Neuronal stem cell (in vitro differentiated cells): ENCODE measurements at regions not wholly inside any gene's neighbourhood (a gene's known extent, or its start where the extent isn't known, plus 50 kb on each side); places are given as distances from the start of the nearest gene placed in this dataset.
A peak's percentile ranks its signal among the peaks of the same experiment; 100 is the strongest.

ENCODE experiments used
- DNase-seq: peaks from one replicate; pipeline ENCODE4 v3.0.0-alpha.2; 2013; ENCODE audit warnings: low spot score
- H2AFZ ChIP-seq: one replicate; pipeline ENCODE4 v1.6.1; 2013; ENCODE audit warnings: mild to moderate bottlenecking, low read length, inconsistent platforms
- H2AK5ac ChIP-seq: 2 replicates; pipeline ENCODE4 v1.6.1; 2013; ENCODE audit warnings: low read depth, mild to moderate bottlenecking, inconsistent platforms, low read length, moderate library complexity, mixed read lengths
- H2BK120ac ChIP-seq: 2 replicates; pipeline ENCODE4 v1.6.1; 2013; ENCODE audit warnings: low read depth, mild to moderate bottlenecking, inconsistent platforms, low read length, moderate library complexity, mixed read lengths
- H2BK12ac ChIP-seq: one replicate; pipeline ENCODE4 v1.6.1; 2013; ENCODE audit warnings: low read length, inconsistent platforms
- H2BK15ac ChIP-seq: 2 replicates; pipeline ENCODE4 v1.6.1; 2013; ENCODE audit warnings: mild to moderate bottlenecking, low read length, inconsistent platforms, mixed read lengths
- H2BK5ac ChIP-seq: one replicate; pipeline ENCODE4 v1.6.1; 2013; ENCODE audit warnings: inconsistent platforms, mild to moderate bottlenecking, low read length, moderate library complexity
- H3K14ac ChIP-seq: one replicate; pipeline ENCODE4 v1.6.1; 2013; ENCODE audit warnings: low read length, inconsistent platforms
- H3K18ac ChIP-seq: 2 replicates; pipeline ENCODE4 v1.6.1; 2013; ENCODE audit warnings: low read length, inconsistent platforms
- H3K23ac ChIP-seq: 2 replicates; pipeline ENCODE4 v1.6.1; 2013; ENCODE audit warnings: low read depth, mild to moderate bottlenecking, mixed read lengths, low read length, inconsistent platforms; ENCODE audit not compliant: poor library complexity
- H3K27ac ChIP-seq: replicated peaks from 3 replicates; pipeline ENCODE4 v1.5.1; 2013; ENCODE audit warnings: low read length, inconsistent platforms
- H3K27me3 ChIP-seq, 3 experiments: 2 replicates each; pipeline ENCODE4 v1.6.1; 2013; ENCODE audit warnings: low read length in 3 of 3, mild to moderate bottlenecking in 2 of 3, inconsistent platforms in 1 of 3, low read depth in 1 of 3, mixed read lengths in 1 of 3, moderate library complexity in 1 of 3; ENCODE audit not compliant: control insufficient read depth in 3 of 3, insufficient read depth in 3 of 3
- H3K36me3 ChIP-seq, 2 donors: replicated peaks in 1 of 2; 2 replicates each; pipeline ENCODE4 v1.6.1; 2013; ENCODE audit warnings: low read length in 2 of 2; ENCODE audit not compliant: control insufficient read depth in 2 of 2, insufficient read depth in 2 of 2
- H3K4ac ChIP-seq: 2 replicates; pipeline ENCODE4 v1.6.1; 2013; ENCODE audit warnings: inconsistent platforms, mild to moderate bottlenecking, low read length, moderate library complexity
- H3K4me1 ChIP-seq, 2 donors: 1 replicate in 1 of 2; 2 replicates in 1 of 2; pipeline ENCODE4 v1.6.1; 2013; ENCODE audit warnings: low read length in 2 of 2, low read depth in 1 of 2; ENCODE audit not compliant: control insufficient read depth in 2 of 2, insufficient read depth in 1 of 2
- H3K4me2 ChIP-seq: one replicate; pipeline ENCODE4 v1.6.1; 2013; ENCODE audit warnings: mild to moderate bottlenecking, low read length, inconsistent platforms; ENCODE audit not compliant: insufficient read depth, poor library complexity, severe bottlenecking
- H3K4me3 ChIP-seq, 2 donors: 2 replicates each; pipeline ENCODE4 v1.5.1; 2013; ENCODE audit warnings: low read length in 2 of 2, mild to moderate bottlenecking in 2 of 2, inconsistent platforms in 1 of 2, moderate library complexity in 1 of 2
- H3K79me1 ChIP-seq: one replicate; pipeline ENCODE4 v1.6.1; 2013; ENCODE audit warnings: low read depth, mild to moderate bottlenecking, inconsistent platforms, low read length, moderate library complexity
- H3K9ac ChIP-seq: one replicate; pipeline ENCODE4 v1.6.1; 2013; ENCODE audit warnings: mild to moderate bottlenecking, low read depth, low read length, inconsistent platforms; ENCODE audit not compliant: poor library complexity
- H3K9me3 ChIP-seq, 2 donors: replicated peaks in 1 of 2; 2 replicates each; pipeline versions ENCODE3 to v1.6.1; 2013; ENCODE audit warnings: low read length in 2 of 2, mild to moderate bottlenecking in 2 of 2, inconsistent platforms in 1 of 2, low read depth in 1 of 2, mixed read lengths in 1 of 2, moderate library complexity in 1 of 2; ENCODE audit not compliant: control insufficient read depth in 2 of 2, insufficient read depth in 1 of 2
- H4K8ac ChIP-seq: one replicate; pipeline ENCODE4 v1.6.1; 2013; ENCODE audit warnings: low read depth, mild to moderate bottlenecking, inconsistent platforms, low read length, moderate library complexity
- H4K91ac ChIP-seq: one replicate; pipeline ENCODE4 v1.6.1; 2013; ENCODE audit warnings: low read length, low read depth, mild to moderate bottlenecking, inconsistent platforms; ENCODE audit not compliant: poor library complexity
- WGBS, 2 donors: extraction: QIAGEN DNeasy Blood & Tissue Kit; methylation state at CpG; one replicate each; pipeline ENCODE4 v1.1.7; 2013; ENCODE audit warnings: missing lambda C conversion rate in 2 of 2, mixed read lengths in 1 of 2; ENCODE audit not compliant: insufficient read length in 2 of 2, insufficient replicate concordance in 1 of 2; ENCODE audit errors: extremely low coverage in 2 of 2; 5-methylcytosine and 5-hydroxymethylcytosine counted together

DNA sequence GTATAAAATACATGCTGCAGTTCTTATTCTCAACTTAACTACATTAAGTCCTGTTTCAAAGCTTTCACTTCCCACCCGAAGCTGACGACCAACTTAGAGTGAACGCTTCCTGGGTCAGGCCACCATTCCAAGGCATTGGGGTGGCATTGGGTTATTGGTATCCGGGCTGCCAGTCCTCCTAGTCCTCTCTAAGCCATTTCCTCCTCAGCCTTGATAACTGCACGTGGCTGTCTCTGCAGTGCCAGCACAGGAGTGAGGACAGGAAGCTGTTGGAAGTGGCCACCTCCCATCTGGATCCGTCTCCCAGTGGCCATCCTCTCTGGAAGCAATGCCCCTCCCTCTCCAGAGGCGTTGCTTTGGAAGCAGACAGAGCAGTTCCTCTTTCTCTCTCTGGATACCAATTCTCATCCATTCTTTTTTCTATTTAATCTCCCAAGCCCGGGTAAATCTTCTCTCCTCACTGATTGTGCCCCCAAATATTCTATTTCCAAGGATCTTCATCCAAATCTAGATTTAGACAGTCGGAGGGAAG lies 354.7 kb downstream of the EIPR1 start:
- no peak overlapping the region for H4K8ac ChIP-seq
- no peak overlapping the region for H3K18ac ChIP-seq
- peaks cover 0 to 2% of the 10 kb centered on the region in 2 donors for H3K4me1 ChIP-seq
- no peaks in the 10 kb centered on the region for H3K27me3 ChIP-seq
- no peak overlapping the region for H2BK15ac ChIP-seq
- no peak overlapping the region for H2AFZ ChIP-seq
- H3K27ac ChIP-seq, result no peak overlapping the region
- no peak overlapping the region for H3K4me2 ChIP-seq
- no CpG with 5 or more reads among the region's 9 CpGs for WGBS, 2 donors
- no peaks in the 10 kb centered on the region for H3K36me3 ChIP-seq
- no peak overlapping the region for H3K9ac ChIP-seq
- DNase-seq, result no peak
- H2BK5ac ChIP-seq, result no peak overlapping the region
- H3K14ac ChIP-seq, result no peak overlapping the region
- H3K79me1 ChIP-seq, result no peaks in the 10 kb centered on the region
- H3K4ac ChIP-seq, result no peak overlapping the region
- peaks cover 0 to 6% of the 10 kb centered on the region in 2 donors for H3K9me3 ChIP-seq
- H3K23ac ChIP-seq, result no peak overlapping the region
- no peak overlapping the region for H2AK5ac ChIP-seq
- H3K4me3 ChIP-seq, result no peak overlapping the region
- no peak overlapping the region for H2BK120ac ChIP-seq
- H2BK12ac ChIP-seq, result no peak overlapping the region
- no peak overlapping the region for H4K91ac ChIP-seq

DNA sequence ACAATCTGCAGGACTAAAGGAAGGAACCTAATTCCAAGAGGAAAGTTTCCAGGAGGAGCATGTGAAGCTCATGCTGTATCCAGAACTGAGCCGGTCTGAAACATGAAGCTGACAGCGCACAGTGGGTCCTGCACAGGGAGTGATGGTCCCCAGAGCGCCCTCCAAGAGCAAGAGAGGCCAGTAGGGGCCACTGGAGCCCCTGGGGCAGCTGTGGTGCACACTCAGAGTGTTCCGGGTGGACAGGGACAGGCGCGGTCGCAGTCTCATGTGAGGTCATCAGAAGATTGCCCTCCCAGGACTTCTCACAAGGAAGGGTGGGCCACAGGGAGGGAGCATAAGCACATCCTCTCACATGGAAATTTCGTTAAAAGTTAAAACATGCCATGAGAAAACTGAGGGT lies 355.9 kb downstream of the EIPR1 start:
- Histone ChIP-seq H3K4ac (no peak overlapping the region), H3K36me3 (no peaks in the 10 kb centered on the region), H2AFZ (no peak overlapping the region), H3K27ac (no peak overlapping the region), H2BK15ac (no peak overlapping the region), H3K27me3 (no peaks in the 10 kb centered on the region), H3K14ac (no peak overlapping the region), H3K4me1 (peaks cover 0 to 2% of the 10 kb centered on the region in 2 donors), H4K8ac (no peak overlapping the region), H3K23ac (no peak overlapping the region), H2AK5ac (no peak overlapping the region), H3K9ac (no peak overlapping the region), H3K9me3 (peaks cover 0 to 6% of the 10 kb centered on the region in 2 donors), H2BK120ac (no peak overlapping the region), H2BK5ac (no peak overlapping the region), H3K79me1 (no peaks in the 10 kb centered on the region), H4K91ac (no peak overlapping the region), H3K4me3 (no peak overlapping the region), H3K4me2 (no peak overlapping the region), H3K18ac (no peak overlapping the region), H2BK12ac (no peak overlapping the region)
- no peak for DNase-seq
- WGBS, 2 donors, result no CpG with 5 or more reads among the region's 8 CpGs

DNA sequence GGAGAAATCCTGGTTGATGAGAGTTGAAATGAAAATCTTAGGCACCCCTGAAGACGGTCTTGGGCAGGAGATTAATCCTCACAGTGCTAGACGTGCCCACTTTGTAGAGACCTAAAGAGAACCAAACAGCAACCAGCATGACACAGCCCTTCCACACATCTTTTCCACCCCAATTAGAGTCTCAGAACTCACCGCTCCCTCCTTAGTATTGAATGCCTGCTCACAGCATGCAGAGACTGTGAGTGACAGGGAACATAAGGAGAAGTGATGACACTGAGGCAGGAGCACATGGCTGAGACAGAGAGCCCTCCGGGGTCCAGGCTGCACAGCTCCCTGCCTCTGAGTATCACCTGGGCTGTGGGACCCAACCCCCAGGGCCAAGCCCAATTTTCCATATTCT lies 367.6 kb downstream of the EIPR1 start:
- Histone ChIP-seq H3K4me2 (no peak overlapping the region), H3K4me1 (peaks cover 0 to 11% of the 10 kb centered on the region in 2 donors), H3K27ac (no peak overlapping the region), H3K4ac (no peak overlapping the region), H3K27me3 (peaks cover 0 to 2% (median 0%) of the 10 kb centered on the region in 3 experiments), H2AFZ (no peak overlapping the region), H4K8ac (no peak overlapping the region), H2BK5ac (no peak overlapping the region), H3K4me3 (peak overlapping the region in 1 of 2 donors; percentile 32), H3K36me3 (no peaks in the 10 kb centered on the region), H2BK15ac (no peak overlapping the region), H3K9me3 (peaks cover 0 to 4% of the 10 kb centered on the region in 2 donors), H3K14ac (no peak overlapping the region), H3K23ac (no peak overlapping the region), H3K79me1 (no peaks in the 10 kb centered on the region), H4K91ac (no peak overlapping the region), H3K18ac (no peak overlapping the region), H3K9ac (no peak overlapping the region), H2BK120ac (no peak overlapping the region), H2BK12ac (no peak overlapping the region), H2AK5ac (no peak overlapping the region)
- DNase-seq, result peak; percentile 6
- no CpG with 5 or more reads among the region's 4 CpGs for WGBS, 2 donors

DNA sequence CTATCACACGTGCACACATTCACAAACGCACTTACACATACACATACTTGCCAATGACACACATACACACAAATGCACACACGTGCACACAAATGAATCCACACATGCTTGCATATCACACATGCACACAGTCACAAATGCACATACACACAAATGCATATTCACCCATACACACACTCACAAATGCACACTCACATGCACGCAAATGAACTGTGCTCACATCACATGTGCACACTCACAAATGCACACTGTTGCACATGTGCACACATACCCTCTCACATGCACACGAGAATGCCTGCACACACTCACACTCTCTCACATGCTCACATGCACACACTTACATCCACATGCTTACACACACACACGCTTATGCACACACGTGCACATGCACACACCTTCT lies 368.1 kb downstream of the EIPR1 start:
- Histone ChIP-seq H3K36me3 (no peaks in the 10 kb centered on the region), H2AFZ (no peak overlapping the region), H3K27me3 (peaks cover 0 to 2% (median 0%) of the 10 kb centered on the region in 3 experiments), H2AK5ac (no peak overlapping the region), H3K14ac (no peak overlapping the region), H3K9ac (peak overlapping the region; percentile 45), H2BK120ac (no peak overlapping the region), H3K23ac (no peak overlapping the region), H3K4me2 (no peak overlapping the region), H3K27ac (no peak overlapping the region), H2BK15ac (no peak overlapping the region), H2BK12ac (no peak overlapping the region), H4K8ac (no peak overlapping the region), H3K4ac (no peak overlapping the region), H3K9me3 (peaks cover 0 to 4% of the 10 kb centered on the region in 2 donors), H3K79me1 (no peaks in the 10 kb centered on the region), H3K18ac (peak overlapping the region; percentile 39), H4K91ac (peak overlapping the region; percentile 7), H2BK5ac (no peak overlapping the region), H3K4me1 (peaks cover 0 to 11% of the 10 kb centered on the region in 2 donors), H3K4me3 (peak overlapping the region in 1 of 2 donors; percentile 0)
- no peak for DNase-seq
- 100% methylated on average over 1 of the region's 7 CpGs; no CpG with 5 or more reads in 1 of the 2 donors for WGBS, 2 donors
